ENCODE measurements at regions not wholly inside any gene's neighbourhood (a gene's known extent, or its start where the extent isn't known, plus 50 kb on each side); places are given as distances from the start of the nearest gene placed in this dataset.

DNA sequence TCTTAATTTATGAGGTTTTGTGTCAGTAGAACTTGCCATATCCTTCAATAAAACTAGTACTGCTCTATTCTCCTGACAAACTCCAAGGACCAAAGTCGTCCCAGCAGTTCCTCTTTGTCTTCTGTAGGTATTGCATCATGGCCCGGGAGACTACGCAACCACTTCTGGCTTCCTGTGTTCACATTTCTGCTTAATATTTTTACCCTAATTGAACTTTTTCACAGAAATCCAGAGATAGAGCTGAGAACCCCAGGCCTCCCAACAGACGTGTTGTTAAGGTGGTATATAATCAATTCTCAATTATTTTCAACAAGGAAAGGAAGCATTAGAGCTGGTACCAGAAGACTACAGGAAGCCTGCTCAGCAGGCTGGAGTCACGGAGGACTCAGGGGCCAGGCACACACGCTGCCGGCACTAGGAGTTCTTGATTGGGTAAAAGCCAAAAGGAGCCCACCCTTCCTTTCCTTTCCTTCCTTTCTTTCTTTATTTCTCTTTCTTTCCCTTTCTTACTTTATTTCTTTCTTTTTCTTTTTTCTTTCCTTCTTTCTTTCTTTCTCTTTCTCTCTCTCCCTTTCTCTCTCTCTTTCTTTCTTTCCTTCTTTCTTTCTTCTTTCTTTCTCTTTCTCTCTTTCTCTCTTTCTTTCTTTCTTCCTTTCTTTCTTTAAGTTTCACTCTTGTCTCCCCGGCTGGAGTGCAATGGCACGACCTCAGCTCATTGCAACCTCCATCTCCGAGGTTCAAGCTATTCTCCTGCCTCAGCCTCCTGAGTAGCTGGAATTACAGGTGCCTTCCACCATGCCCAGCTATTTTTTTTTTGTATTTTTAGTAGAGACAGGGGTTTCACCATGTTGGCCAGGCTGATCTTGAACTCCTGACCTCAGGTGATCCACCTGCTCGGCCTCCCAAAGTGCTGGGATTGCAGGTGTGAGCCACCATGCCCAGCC is 173.7 kb downstream of the ZBTB18 start:
- TF ChIP-seq POLR2A (IDR thresholded peaks at IDR 0.05) = no peak
- TF ChIP-seq, protein P1, sequence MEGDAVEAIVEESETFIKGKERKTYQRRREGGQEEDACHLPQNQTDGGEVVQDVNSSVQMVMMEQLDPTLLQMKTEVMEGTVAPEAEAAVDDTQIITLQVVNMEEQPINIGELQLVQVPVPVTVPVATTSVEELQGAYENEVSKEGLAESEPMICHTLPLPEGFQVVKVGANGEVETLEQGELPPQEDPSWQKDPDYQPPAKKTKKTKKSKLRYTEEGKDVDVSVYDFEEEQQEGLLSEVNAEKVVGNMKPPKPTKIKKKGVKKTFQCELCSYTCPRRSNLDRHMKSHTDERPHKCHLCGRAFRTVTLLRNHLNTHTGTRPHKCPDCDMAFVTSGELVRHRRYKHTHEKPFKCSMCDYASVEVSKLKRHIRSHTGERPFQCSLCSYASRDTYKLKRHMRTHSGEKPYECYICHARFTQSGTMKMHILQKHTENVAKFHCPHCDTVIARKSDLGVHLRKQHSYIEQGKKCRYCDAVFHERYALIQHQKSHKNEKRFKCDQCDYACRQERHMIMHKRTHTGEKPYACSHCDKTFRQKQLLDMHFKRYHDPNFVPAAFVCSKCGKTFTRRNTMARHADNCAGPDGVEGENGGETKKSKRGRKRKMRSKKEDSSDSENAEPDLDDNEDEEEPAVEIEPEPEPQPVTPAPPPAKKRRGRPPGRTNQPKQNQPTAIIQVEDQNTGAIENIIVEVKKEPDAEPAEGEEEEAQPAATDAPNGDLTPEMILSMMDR (IDR thresholded peaks at IDR 0.05) = no peak
